NOMO-1 treated with DMSO at 0.1 percent for 48 hours (cell line): ENCODE measurements at regions not wholly inside any gene's neighbourhood (a gene's known extent, or its start where the extent isn't known, plus 50 kb on each side); places are given as distances from the start of the nearest gene placed in this dataset.
"Not testable (repeated sequence)": the region's sequence is repeated elsewhere in the genome, so short reads cannot be mapped to it uniquely, and the experiment has no call there.

Experiments
- DNase-seq: peaks from one replicate; lab custom pipeline; 2025; ENCODE audit not compliant: unreplicated experiment; lab: John Stamatoyannopoulos, UW

- no peak for DNase-seq
Measured at GRCh38 chr1:9441451-9442133, 97.7 kb upstream of the SLC25A33 start.

GRCh38 chr1:9442278-9442846 is 96.9 kb upstream of the SLC25A33 start:
- no peak for DNase-seq

- no peak for DNase-seq
Measured at GRCh38 chr1:9442986-9443385, 96.3 kb upstream of the SLC25A33 start.

DNA sequence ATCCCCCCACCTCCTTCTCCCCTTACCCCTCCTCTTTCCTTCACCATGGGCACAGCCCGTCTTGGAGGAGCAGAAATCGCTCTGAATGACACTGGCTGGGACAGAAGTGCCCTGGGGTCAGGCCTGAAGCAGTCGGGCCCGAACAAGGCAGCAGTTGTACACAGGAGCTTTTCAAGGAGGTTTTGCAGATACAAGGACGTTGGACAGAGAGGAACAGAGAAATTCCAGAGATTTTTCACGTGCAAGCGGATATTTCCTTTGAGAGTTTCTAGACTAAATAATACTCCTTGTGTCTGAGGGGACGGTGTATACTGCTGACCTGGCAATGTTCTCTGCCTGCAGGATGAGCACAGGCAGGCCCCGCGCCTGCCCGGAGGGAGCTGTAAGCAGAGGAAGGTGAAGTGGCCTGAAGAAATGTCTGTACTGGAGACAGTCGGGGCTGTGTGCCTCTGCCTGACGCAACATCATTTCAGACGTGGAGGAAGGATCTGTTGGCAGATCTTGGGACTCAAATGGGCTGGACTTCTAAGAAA is 95.3 kb upstream of the SLC25A33 start:
- no peak for DNase-seq

- no peak for DNase-seq
Measured at GRCh38 chr1:9444532-9444931, 94.7 kb upstream of the SLC25A33 start.

GRCh38 chr1:9445081-9445480 is 94.2 kb upstream of the SLC25A33 start:
- DNase-seq: not testable (repeated sequence)

DNA sequence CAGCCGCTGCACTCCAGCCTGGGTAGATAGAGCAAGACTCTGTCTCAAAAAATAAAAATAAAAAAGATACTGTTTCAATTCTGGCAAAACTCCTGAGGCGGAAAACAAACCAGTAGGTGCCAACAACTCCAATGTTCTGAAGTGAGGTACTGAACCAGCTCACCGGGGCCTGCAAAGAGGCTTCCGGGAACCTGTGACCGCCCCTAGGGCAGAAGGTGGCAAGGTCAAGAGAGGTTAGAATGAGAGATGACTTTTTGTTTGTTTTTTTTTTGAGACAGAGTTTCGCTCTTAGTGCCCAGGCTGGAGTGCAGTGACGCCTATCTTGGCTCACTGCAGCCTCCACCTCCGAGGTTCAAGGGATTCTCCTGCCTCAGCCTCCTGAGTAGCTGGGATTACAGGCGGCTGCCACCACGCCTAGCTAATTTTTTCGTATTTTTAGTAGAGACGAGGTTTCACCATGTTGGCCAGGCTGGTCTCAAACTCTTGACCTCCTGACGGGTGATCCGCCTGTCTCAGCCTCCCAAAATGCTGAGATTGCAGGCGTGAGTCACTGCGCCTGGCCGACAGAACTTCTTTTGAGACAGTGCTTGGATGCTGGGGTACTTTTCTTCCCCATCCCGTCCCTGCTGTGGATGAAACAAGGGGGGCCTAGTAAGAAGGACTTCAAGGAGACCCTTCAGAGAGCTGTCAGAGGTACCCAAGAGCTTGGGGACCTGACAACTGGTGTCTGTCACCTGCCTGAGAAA is 91.9 kb upstream of the SLC25A33 start:
- no peak for DNase-seq

GRCh38 chr1:9448132-9449109 is 90.8 kb upstream of the SLC25A33 start:
- no peak for DNase-seq

- no peak for DNase-seq
Measured at GRCh38 chr1:9449110-9449627, 90.1 kb upstream of the SLC25A33 start.

DNA sequence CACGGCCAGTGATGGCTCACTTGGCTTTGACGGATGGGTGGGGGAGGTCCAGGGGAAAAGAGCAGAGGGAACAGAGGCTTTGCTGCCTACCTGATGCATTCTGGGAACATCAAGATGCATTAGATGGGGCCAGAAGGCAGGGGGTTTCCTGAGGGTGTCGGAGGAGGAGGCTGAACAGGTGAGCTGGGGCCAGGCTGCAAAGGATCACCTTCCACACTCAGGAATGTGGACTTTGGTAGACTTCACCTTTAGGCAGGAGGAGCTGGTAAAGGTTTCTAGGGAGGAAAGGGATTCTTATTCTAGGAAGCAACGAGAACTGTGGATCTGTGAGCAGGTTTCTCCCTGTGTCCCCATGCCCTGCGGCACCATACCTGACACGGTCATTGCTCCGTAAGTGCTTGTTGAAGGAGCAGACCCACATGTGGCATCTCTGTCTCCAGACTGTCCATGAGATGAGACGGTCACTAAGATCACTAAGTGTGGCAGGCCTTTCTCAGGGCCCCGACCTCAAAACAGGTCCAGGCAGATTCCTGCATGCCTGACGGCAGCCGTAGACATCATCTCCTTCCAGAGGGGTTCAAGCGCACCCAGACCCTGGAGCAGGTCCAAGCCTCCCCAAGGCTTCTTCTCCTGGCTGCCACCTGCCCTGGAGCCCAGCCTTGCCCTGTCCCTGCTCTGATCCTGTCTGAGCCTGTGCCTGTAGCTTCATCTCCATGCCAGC is 89.1 kb upstream of the SLC25A33 start:
- no peak for DNase-seq

DNA sequence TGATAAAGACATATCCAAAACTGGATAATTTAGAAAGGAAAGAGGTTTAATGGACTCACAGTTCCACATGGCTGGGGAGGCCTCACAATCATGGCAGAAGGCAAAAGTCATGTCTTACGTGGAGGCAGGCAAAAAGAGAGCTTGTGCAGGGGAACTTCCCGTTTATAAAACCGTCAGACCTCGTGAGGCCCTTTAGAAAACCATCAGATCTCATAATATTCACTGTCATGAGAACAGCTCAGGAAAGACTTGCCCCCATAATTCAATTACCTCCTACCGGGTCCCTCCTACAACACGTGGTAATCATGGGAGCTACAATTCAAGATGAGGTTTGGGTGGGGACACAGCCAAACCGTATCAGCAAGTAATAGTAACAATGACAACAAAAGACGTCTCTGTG is 88.2 kb upstream of the SLC25A33 start:
- DNase-seq: no peak

DNA sequence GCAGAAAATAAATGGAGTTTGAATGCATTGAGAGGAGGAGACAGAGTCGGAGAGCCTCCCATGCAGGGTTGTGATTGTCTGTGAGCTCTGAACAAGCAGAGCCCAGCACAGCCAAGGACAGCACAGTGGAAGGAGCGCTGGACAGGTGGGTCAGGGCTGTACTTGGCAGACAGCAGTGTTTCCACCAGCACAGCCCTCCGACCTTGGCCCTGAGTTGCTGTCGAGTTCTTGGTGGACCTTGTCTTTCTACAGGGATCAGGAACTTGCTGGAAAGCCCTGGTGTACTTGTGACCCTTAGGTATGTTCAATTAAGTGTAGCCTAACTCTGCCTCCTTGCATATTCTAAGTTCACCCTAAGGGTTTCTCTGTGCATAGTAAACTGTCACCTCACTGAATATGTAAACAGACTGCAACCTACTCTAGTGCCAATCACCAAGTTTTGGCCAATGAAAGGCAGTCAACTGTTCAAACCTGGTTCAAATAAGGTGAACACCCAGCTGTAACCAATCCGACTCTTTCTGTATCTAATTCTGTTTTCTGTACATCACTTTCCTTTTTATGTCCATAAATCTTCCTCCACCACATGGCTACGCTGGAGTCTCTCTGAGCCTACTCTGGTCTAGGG is 86.6 kb upstream of the SLC25A33 start:
- no peak for DNase-seq

DNA sequence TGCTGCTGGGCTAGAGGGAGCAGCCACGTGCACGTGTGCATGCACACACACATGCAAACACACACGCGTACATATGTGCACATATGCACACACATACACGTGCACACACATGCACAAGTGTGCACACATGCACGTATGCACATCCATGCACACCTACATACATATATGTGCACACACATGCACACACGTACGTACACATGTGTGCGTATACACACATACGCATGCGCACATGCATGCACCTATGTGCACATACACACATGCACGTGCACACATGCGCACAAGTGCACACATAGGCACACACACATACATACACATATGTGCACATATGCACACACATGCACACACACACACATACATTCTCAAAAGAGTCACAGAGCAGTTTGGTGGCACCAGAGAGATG is 85.9 kb upstream of the SLC25A33 start:
- DNase-seq: no peak

DNA sequence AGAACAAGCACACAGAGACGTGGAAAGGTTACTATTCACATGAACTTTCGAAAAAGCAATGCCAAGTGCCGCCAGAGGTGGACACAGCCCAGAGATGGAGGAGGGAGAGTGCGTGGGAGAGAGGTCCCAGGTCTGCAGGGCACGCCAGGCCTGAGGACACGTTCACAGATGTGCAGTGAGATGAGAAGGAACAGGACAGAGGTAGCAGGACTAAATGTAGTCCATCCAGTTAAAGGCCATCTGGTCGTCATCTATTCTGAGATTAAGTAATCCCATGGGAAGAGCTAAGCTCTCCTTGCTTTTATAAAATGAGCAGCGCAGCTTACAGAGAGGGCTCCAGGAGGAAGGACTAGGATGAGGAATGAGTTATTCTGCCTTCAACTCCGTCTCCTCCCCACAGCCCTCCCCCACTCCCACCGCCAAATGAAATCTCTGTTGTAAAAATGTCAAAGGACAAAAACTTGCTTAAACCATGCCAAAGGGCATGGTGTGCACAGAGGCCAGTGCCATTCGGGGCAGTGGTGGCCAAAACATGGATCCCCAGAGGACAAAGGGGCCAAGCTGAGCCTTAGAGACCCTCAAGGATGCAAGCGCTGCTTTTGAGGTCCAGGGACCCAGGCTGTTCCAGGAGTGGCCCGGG is 85.4 kb upstream of the SLC25A33 start:
- DNase-seq: no peak

GRCh38 chr1:9454494-9455066 is 84.7 kb upstream of the SLC25A33 start:
- no peak for DNase-seq

- peak; percentile 13 for DNase-seq
Measured at GRCh38 chr1:9455487-9456234, 83.6 kb upstream of the SLC25A33 start.

DNA sequence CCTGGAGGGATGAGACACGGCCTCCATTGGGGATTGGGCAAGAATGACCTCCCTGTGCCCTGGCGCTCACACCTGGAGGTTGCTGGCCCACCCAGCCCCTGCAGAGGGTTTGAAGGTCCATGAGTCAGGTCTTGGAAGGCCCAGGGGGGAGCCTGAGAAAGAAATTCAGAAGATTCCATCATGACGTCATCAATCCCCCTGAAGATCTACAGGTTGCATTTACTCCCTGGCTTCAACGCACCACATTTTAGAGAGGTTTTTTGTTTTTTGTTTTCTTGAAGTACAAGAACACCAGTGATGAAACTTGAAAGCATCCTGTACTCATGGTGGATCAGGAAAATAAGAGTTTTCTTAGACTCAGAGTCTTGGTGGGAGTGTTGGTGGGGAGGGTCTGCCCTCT is 82.4 kb upstream of the SLC25A33 start:
- DNase-seq: no peak

DNA sequence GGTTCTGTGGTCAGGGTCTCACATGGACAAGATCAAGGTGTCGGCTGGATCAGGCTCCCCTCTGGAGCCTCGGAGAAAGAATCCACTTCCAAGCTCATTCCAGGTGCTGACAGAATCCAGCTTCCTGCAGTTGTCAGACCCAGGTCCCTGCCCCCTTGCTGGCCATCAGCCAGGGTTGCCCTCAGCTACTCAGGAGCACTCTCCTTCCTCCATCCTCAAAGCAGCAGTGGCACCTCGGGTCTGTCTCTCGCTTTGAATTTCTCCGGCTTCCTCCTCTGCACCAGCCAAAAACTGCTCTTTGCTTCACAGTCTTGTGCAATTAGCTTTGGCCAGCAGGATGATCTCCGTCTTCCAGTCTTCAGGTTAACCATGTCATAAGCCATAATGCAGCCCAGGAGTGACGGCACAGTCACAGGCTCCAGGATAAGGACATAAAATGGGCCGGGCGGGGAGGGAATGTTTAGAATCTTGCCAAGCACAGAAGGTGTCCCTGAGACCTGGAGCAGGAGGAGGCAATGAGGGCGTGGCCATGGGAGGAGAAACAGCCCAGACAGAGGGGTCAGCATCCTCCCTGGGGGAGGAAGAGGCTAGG is 79.4 kb upstream of the SLC25A33 start:
- no peak for DNase-seq
